ENCODE measurements at regions not wholly inside any gene's neighbourhood (a gene's known extent, or its start where the extent isn't known, plus 50 kb on each side); places are given as distances from the start of the nearest gene placed in this dataset.

DNA sequence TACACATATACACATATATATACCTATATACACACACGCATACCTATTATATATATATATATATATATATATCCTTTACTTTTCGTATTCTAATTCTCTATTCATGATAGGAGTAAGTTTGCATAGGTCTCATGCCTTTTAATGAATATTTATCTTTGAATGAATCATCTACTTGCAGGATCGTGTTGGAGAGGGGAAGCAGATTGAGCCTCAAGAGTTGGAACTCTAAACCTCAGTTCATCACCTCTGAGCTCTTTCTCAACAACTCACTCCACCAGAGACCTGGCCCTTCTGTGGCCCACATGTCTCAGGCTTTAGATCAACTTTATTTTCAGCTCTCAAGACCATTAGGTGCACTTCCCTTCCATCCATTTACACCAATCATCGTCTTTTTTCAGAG lies 490.4 kb upstream of the ID2 start:
- peaks cover 17% of the 10 kb centered on the region for H3K4me1 Mint-ChIP-seq (ENCODE audit: low read depth)
- H3K9me3 Mint-ChIP-seq, result no peaks in the 10 kb centered on the region
- no peak for DNase-seq
- TF ChIP-seq, protein P1, sequence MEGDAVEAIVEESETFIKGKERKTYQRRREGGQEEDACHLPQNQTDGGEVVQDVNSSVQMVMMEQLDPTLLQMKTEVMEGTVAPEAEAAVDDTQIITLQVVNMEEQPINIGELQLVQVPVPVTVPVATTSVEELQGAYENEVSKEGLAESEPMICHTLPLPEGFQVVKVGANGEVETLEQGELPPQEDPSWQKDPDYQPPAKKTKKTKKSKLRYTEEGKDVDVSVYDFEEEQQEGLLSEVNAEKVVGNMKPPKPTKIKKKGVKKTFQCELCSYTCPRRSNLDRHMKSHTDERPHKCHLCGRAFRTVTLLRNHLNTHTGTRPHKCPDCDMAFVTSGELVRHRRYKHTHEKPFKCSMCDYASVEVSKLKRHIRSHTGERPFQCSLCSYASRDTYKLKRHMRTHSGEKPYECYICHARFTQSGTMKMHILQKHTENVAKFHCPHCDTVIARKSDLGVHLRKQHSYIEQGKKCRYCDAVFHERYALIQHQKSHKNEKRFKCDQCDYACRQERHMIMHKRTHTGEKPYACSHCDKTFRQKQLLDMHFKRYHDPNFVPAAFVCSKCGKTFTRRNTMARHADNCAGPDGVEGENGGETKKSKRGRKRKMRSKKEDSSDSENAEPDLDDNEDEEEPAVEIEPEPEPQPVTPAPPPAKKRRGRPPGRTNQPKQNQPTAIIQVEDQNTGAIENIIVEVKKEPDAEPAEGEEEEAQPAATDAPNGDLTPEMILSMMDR (IDR thresholded peaks at IDR 0.05), result no peak
- H3K27me3 Mint-ChIP-seq (ENCODE audit: insufficient read depth), result peaks cover 7% of the 10 kb centered on the region
- no peak overlapping the region for H3K27ac Mint-ChIP-seq
- no peaks in the 10 kb centered on the region for H3K36me3 Mint-ChIP-seq (ENCODE audit: low read depth)
- no peak overlapping the region for H3K4me3 Mint-ChIP-seq

DNA sequence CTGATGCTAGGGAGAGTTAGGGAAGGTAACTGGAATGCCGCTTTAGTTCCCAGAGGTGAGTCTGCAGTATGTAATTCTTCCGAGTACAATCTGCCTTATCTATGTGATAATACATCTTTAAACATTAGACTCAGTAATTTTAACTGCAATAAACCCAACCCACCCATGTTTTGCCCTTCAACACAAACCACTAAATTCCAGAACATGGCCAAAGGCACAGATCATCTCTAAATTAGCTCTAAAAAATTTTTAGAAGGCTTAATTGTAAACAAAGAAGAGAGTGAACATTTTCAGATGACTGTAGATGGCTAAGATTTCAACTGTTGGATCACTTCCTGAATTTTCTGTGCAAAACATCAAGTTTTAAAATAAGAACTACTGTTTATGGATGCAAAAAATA lies 488.7 kb upstream of the ID2 start:
- TF ChIP-seq, protein P1 (IDR thresholded peaks at IDR 0.05), result no peak

GRCh38 chr2:8193686-8194615 lies 487.9 kb upstream of the ID2 start:
- Mint-ChIP-seq H3K36me3 (ENCODE audit: low read depth) (no peaks in the 10 kb centered on the region), H3K27ac (no peak overlapping the region), H3K27me3 (ENCODE audit: insufficient read depth) (peaks cover 7% of the 10 kb centered on the region), H3K9me3 (no peaks in the 10 kb centered on the region), H3K4me3 (no peak overlapping the region; the same call in 1 of the 2 replicates), H3K4me1 (ENCODE audit: low read depth) (peaks cover 24% of the 10 kb centered on the region)
- no peak for DNase-seq
- TF ChIP-seq, protein P1 (IDR thresholded peaks at IDR 0.05), result no peak

More for the DNA sequence above, 488.7 kb upstream of the ID2 start:
- no peaks in the 10 kb centered on the region for H3K36me3 Mint-ChIP-seq (ENCODE audit: low read depth)
- DNase-seq, result peak; percentile 11
- peaks cover 24% of the 10 kb centered on the region for H3K4me1 Mint-ChIP-seq (ENCODE audit: low read depth)
- H3K27me3 Mint-ChIP-seq (ENCODE audit: insufficient read depth), result peaks cover 7% of the 10 kb centered on the region
- no peaks in the 10 kb centered on the region for H3K9me3 Mint-ChIP-seq
- H3K4me3 Mint-ChIP-seq, result no peak overlapping the region; the same call in 1 of the 2 replicates
- H3K27ac Mint-ChIP-seq, result no peak overlapping the region

DNA sequence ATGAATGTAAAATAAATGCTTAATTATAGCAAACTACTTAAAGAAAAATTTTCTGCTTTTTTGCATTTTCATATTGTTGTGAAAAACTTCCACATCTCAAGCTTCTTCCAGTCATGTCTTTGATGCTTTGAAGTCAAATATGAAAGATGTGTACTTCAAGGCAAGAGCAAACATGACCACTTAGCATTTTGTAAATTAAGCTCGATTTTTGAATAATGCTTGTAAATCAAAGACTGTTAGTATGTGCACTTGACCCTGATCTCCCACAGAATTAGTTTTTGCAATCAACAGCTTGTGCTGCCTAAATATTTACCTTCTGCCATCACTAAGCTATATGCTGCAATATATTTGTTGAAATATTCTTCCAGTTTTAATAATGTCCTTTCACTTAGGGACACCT lies 486.1 kb upstream of the ID2 start:
- no peak for DNase-seq
- Mint-ChIP-seq H3K4me3 (no peak overlapping the region), H3K4me1 (ENCODE audit: low read depth) (peaks cover 24% of the 10 kb centered on the region), H3K9me3 (no peaks in the 10 kb centered on the region), H3K36me3 (ENCODE audit: low read depth) (no peaks in the 10 kb centered on the region), H3K27me3 (ENCODE audit: insufficient read depth) (peaks cover 3% of the 10 kb centered on the region), H3K27ac (no peak overlapping the region)
- TF ChIP-seq, protein P1 (IDR thresholded peaks at IDR 0.05), result no peak

DNA sequence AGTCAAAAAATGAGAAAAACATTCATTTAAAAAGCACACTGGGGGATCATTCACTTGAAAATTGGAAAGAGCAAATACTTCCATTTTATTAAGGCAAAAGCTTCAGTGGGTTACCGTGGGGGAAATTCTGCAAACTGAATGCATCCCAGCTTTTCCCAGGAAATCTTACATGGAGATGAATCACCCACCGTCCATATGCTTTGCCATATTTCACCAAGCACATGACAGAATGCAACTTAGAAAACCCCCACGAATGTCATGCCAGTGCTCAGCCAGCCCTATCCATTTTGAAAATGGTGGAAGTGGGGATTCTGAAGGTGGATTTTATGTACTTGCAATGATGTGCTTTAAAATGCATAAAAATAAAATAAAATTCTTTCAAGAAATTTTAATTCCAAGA lies 485.5 kb upstream of the ID2 start:
- Mint-ChIP-seq H3K4me1 (ENCODE audit: low read depth) (peaks cover 24% of the 10 kb centered on the region), H3K36me3 (ENCODE audit: low read depth) (no peaks in the 10 kb centered on the region), H3K27me3 (ENCODE audit: insufficient read depth) (peaks cover 3% of the 10 kb centered on the region), H3K4me3 (no peak overlapping the region), H3K9me3 (no peaks in the 10 kb centered on the region), H3K27ac (no peak overlapping the region)
- DNase-seq, result no peak
- TF ChIP-seq, protein P1 (IDR thresholded peaks at IDR 0.05), result no peak

Measured in HFFc6 (cell line).